GM18867 (cell line): ENCODE measurements at regions not wholly inside any gene's neighbourhood (a gene's known extent, or its start where the extent isn't known, plus 50 kb on each side); places are given as distances from the start of the nearest gene placed in this dataset.
"Not testable (repeated sequence)": the region's sequence is repeated elsewhere in the genome, so short reads cannot be mapped to it uniquely, and the experiment has no call there.

ENCODE experiments used
- ATAC-seq: cut with Tn5 transposase; IDR thresholded peaks from one replicate; pipeline ENCODE4 v1.9.1; 2021; ENCODE audit warnings: mild to moderate bottlenecking, moderate library complexity; ENCODE audit not compliant: unreplicated experiment

GRCh38 chr14:19168261-19168660 is 201.0 kb downstream of the POTEM start:
- not testable (repeated sequence) for ATAC-seq

DNA sequence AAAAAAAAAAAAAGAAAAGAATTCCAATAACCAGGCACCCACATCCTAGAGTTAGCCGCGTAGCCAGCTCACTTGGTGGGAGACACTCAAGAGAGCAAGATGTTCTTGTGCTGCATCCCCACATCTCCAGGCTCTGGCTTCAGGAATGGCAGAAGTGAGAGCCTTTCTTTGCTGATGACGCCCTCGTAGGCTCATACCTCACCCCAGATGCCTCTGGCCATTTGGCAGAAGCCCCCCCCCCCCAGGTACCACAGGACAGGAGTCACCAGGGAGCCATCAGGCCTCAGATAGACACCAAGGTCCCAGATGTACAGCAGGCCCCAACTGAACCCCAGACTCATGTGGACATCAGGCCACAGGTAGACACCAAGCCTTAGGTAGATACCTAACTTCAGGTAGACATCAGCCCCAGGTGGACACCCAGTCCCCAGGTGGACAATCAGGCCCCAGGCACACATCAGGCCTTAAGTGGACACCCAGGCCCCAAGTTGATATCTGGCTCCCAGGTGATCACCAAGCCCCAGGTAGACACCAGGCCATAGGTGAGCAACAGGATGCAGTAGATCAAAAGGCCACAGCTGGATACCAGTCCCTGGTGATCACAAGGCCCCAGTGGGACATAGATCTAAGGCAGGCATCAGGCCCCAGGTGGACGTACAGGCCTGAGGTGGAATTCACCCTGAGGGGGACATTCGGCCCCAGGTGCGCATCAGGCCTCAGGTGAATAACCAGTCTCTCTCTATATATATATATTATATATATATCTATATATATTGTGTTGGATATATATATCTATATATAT is 202.5 kb downstream of the POTEM start:
- ATAC-seq: not testable (repeated sequence)

DNA sequence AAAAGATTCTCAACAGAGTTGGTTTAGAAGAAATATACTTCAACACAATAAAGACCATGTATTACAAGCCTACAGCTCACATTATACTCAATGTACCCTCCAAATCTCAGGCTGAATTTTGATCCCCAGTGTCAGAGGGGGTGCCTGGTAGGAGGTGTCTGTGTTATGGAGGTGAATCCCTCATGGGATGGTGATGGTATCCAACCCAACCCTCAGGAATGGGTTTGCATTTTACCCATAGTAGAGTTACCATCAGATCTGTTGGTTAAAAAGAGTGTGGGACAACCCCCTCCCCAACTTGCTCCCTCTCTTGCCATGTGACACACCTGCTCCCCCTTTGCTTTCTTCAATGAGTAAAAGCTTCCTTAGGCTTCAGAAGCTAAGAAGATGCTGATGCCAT is 205.5 kb downstream of the POTEM start:
- not testable (repeated sequence) for ATAC-seq

DNA sequence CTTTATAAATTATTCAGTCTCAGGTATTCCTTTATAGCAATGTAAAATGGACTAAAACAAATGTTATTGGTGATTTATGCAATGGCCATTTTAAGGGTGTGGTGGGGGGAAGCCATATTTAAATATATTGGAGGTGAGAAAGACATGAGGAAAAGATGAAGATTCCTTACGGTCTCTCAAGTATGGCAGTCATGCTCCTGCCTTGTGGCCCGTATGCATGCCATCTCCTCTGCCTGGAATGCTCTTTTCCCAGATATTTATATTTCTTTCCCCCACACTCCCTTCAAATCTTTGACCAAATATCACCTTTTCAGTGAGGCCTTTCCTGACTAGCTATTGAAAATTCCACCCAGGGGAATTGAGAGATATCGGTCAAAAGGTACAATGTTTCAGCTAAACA is 206.0 kb downstream of the POTEM start:
- not testable (repeated sequence) for ATAC-seq

GRCh38 chr14:19177435-19177834 is 210.2 kb downstream of the POTEM start:
- not testable (repeated sequence) for ATAC-seq

DNA sequence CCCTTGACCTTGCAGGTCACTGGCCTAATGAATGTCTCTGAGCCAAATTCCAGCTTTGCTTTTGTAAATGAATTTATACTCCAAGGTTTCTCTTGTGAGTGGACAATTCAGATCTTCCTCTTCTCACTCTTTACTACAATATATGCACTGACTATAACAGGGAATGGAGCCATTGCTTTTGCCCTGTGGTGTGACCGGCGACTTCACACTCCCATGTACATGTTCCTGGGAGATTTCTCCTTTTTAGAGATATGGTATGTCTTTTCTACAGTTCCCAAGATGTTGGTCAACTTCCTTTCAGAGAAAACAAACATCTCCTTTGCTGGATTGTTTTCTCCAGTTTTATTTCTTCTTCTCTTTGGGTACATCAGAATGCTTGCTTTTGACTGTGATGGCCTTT is 213.1 kb downstream of the POTEM start:
- not testable (repeated sequence) for ATAC-seq

- not testable (repeated sequence) for ATAC-seq
Measured at GRCh38 chr14:19180881-19181280, 213.6 kb downstream of the POTEM start.

DNA sequence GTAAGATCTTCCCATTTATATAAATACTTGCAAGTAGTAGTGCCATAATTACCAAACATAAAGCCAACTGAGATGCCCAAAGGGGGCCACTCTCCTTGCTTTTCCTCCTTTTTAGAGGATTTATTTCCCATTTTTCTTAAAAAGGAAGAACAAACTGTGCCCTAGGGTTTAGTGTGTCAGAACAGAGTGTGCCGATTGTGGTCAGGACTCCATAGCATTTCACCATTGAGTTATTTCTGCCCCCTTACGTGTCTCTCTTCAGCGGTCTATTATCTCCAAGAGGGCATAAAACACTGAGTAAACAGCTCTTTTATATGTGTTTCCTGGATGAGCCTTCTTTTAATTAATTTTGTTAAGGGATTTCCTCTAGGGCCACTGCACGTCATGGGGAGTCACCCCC is 227.9 kb downstream of the POTEM start:
- ATAC-seq: not testable (repeated sequence)

GRCh38 chr14:19197488-19198234 is 230.4 kb downstream of the POTEM start:
- ATAC-seq: not testable (repeated sequence)

- not testable (repeated sequence) for ATAC-seq
Measured at GRCh38 chr14:19198341-19198740, 231.1 kb downstream of the POTEM start.

DNA sequence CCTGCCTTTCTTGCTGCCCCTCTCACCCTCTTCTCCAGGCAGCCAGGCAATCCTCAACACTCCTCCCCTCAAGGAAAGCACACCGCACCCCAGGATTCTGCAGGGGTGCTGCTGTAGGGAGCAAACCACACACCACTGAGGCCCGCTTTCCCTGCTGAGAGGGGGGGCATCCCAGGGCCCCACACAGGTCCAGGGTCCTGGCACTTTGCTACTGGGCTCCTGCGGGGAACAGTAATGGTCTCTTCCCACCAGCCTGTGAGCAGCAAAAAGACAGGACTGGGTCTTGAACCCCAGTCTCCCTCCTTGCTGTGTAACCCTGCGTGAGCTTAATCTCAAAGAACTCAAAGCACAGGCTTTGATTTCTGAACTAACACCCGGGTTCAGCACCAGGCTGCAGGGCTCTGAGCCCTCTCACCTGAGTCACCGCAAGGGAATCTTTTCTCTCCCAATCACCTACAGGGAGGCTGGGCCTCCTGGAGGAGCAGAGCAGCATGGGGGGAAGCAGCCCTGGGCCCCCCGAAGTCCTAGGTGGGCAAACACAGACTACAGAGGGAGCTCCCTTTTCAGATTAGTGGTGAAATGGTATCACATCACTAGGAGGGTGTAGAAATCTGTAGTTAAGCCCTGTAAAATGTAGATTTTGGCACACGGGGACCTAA is 232.6 kb downstream of the POTEG start:
- ATAC-seq: not testable (repeated sequence)

DNA sequence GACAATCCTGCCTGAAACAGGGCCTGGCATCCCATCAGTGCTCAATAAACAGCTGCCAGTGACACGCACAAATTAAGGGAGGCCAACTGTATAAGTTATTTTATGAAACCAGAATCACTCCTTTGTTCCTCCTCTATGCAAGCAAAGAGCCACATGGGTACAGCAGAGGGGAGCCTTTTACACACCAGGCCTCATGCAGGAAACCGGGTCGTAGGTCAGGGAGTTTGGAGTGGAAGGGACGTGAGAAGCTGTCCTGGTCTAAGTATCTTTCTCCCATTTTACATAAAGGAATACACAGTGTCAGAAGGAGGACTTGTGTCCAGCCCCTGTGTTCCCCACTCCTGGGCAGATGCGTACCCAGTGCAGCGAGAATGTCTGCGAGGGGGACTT is 232.1 kb downstream of the POTEG start:
- ATAC-seq: not testable (repeated sequence)

DNA sequence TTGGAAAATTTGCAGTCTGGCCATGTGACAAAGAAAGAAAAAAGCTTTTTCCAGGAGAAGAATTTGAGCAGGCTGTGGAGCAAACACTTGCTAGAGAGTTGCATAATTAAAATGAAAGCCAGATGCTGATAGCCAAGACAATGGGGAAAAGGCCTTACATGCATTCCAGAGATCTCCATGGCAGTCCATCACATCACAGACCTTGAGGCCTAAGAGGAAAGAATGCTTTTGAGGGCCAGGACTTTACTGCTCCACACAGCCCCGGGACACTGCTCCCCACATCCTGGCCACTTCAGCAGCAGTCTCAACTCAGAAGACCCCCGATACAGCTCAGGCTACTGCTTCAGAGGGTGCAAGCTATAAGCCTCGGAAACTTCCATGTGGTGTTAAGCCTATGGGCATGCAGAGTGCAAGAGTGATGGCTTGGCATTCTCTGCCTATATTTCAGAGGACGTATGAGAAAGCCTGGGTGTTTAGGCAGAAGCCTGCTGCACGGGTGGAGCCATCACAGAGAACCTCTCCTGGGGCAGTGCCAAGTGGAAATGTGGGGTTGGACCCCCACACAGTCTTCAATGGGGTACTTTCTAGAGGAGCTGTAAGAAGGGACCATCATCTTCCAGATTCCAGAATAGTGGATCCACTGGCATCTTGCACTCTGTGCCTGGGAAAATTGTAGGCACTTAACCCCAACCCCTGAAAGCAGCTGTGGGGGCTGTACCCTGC is 230.7 kb downstream of the POTEG start:
- not testable (repeated sequence) for ATAC-seq

- not testable (repeated sequence) for ATAC-seq
Measured at GRCh38 chr14:19204827-19205226, 229.3 kb downstream of the POTEG start.

- ATAC-seq: not testable (repeated sequence)
Measured at GRCh38 chr14:19216480-19216879, 217.7 kb downstream of the POTEG start.

DNA sequence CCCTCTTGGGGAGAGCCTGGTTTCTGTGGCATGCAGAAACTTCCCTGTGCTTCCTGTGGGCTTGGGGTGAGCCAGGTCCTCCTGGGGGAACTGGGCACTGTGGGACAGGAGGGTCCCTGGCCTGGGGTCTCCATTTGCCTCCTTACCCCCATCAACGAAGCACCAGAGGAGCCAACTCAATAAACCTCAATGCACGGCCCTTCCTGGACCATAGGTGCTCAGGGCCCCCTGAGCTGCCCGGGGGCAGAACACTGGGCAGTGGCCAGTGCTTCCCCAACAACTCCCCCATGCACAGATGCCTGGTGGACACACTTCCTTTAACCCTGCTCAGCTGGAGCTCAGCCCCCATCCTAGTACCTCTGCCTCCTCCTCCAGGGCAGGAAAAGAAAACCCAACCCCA is 214.7 kb downstream of the POTEG start:
- not testable (repeated sequence) for ATAC-seq

GRCh38 chr14:19231421-19231820 is 202.7 kb downstream of the POTEG start:
- not testable (repeated sequence) for ATAC-seq

GRCh38 chr14:19234059-19234458 is 200.1 kb downstream of the POTEG start:
- ATAC-seq: not testable (repeated sequence)

GRCh38 chr14:19237656-19238055 is 196.5 kb downstream of the POTEG start:
- ATAC-seq: not testable (repeated sequence)

GRCh38 chr14:19238584-19238983 is 195.6 kb downstream of the POTEG start:
- ATAC-seq: not testable (repeated sequence)

DNA sequence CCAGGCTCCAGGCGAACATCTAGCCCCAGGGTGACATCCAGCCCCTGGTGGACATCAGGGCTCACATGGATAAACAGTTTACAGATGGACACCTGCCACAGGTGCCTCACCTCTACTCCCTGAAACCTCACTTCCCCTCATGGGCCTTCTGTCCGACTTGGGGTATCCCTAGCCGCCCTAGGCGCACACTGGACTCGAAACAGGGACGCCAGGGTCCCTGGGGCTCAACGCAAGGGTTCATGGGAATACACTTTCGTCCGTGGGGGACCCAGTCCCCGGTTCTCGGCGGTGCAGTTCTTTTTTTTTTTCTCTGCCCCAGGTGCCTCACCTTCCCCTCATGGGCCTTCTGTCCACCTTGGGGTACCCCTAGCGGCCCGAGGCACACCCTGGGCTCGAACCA is 194.2 kb downstream of the POTEG start:
- ATAC-seq: not testable (repeated sequence)
